ENCODE measurements at regions not wholly inside any gene's neighbourhood (a gene's known extent, or its start where the extent isn't known, plus 50 kb on each side); places are given as distances from the start of the nearest gene placed in this dataset.

- H4K20me1 ChIP-seq (ENCODE audit: insufficient read depth, low read depth, low read length), result no peaks in the 10 kb centered on the region
- no peaks in the 10 kb centered on the region for H3K36me3 ChIP-seq (ENCODE audit: insufficient read depth, low read length)
- no peak overlapping the region for H2AFZ ChIP-seq (ENCODE audit: low read length)
- no peaks in the 10 kb centered on the region for H3K79me2 ChIP-seq (ENCODE audit: low read length)
- DNase-seq, result no peak
- H3K27me3 ChIP-seq (ENCODE audit: low read length), result no peaks in the 10 kb centered on the region
- no peaks in the 10 kb centered on the region for H3K9me2 ChIP-seq (replicated peaks; ENCODE audit: insufficient read depth, low read length)
- no peak overlapping the region for H3K4me3 ChIP-seq (ENCODE audit: low read length)
- no peak overlapping the region for H3K9ac ChIP-seq (ENCODE audit: low read length)
- H3K9me3 ChIP-seq (ENCODE audit: low read length), result no peaks in the 10 kb centered on the region
- no peaks in the 10 kb centered on the region for H3K4me1 ChIP-seq (ENCODE audit: low read length)
- no peak overlapping the region for H3K27ac ChIP-seq (ENCODE audit: low read length)
- no peak overlapping the region for H3K4me2 ChIP-seq (ENCODE audit: low read depth, low read length, poor library complexity, severe bottlenecking)
Observed at GRCh38 chr4:178280362-178280761, 838.1 kb upstream of the AGA start.

- H3K27me3 ChIP-seq (ENCODE audit: low read length), result no peaks in the 10 kb centered on the region
- no peak overlapping the region for H3K4me3 ChIP-seq (ENCODE audit: low read length)
- H3K79me2 ChIP-seq (ENCODE audit: low read length), result no peaks in the 10 kb centered on the region
- H3K27ac ChIP-seq (ENCODE audit: low read length), result no peak overlapping the region
- no peaks in the 10 kb centered on the region for H3K4me1 ChIP-seq (ENCODE audit: low read length)
- no peak overlapping the region for H3K9ac ChIP-seq (ENCODE audit: low read length)
- no peaks in the 10 kb centered on the region for H3K9me3 ChIP-seq (ENCODE audit: low read length)
- H3K4me2 ChIP-seq (ENCODE audit: low read depth, low read length, poor library complexity, severe bottlenecking), result no peak overlapping the region
- DNase-seq, result no peak
- no peak overlapping the region for H2AFZ ChIP-seq (ENCODE audit: low read length)
- H3K9me2 ChIP-seq (replicated peaks; ENCODE audit: insufficient read depth, low read length), result no peaks in the 10 kb centered on the region
- H4K20me1 ChIP-seq (ENCODE audit: insufficient read depth, low read depth, low read length), result no peaks in the 10 kb centered on the region
- no peaks in the 10 kb centered on the region for H3K36me3 ChIP-seq (ENCODE audit: insufficient read depth, low read length)
Observed at GRCh38 chr4:178288462-178288861, 846.2 kb upstream of the AGA start.

GRCh38 chr4:178293601-178294000 is 851.4 kb upstream of the AGA start:
- no peaks in the 10 kb centered on the region for H4K20me1 ChIP-seq (ENCODE audit: insufficient read depth, low read depth, low read length)
- no peaks in the 10 kb centered on the region for H3K79me2 ChIP-seq (ENCODE audit: low read length)
- no peak for DNase-seq
- no peak overlapping the region for H3K4me3 ChIP-seq (ENCODE audit: low read length)
- H3K4me1 ChIP-seq (ENCODE audit: low read length), result no peaks in the 10 kb centered on the region
- no peaks in the 10 kb centered on the region for H3K36me3 ChIP-seq (ENCODE audit: insufficient read depth, low read length)
- H2AFZ ChIP-seq (ENCODE audit: low read length), result no peak overlapping the region
- no peak overlapping the region for H3K27ac ChIP-seq (ENCODE audit: low read length)
- H3K9me3 ChIP-seq (ENCODE audit: low read length), result no peaks in the 10 kb centered on the region
- H3K9me2 ChIP-seq (replicated peaks; ENCODE audit: insufficient read depth, low read length), result no peaks in the 10 kb centered on the region
- H3K4me2 ChIP-seq (ENCODE audit: low read depth, low read length, poor library complexity, severe bottlenecking), result no peak overlapping the region
- H3K9ac ChIP-seq (ENCODE audit: low read length), result no peak overlapping the region
- H3K27me3 ChIP-seq (ENCODE audit: low read length), result no peaks in the 10 kb centered on the region

- no peak overlapping the region for H2AFZ ChIP-seq (ENCODE audit: low read length)
- H3K27me3 ChIP-seq (ENCODE audit: low read length), result no peaks in the 10 kb centered on the region
- DNase-seq, result no peak
- H3K4me3 ChIP-seq (ENCODE audit: low read length), result no peak overlapping the region
- no peak overlapping the region for H3K4me2 ChIP-seq (ENCODE audit: low read depth, low read length, poor library complexity, severe bottlenecking)
- H3K36me3 ChIP-seq (ENCODE audit: insufficient read depth, low read length), result no peaks in the 10 kb centered on the region
- no peak overlapping the region for H3K27ac ChIP-seq (ENCODE audit: low read length)
- H3K4me1 ChIP-seq (ENCODE audit: low read length), result no peaks in the 10 kb centered on the region
- H3K9ac ChIP-seq (ENCODE audit: low read length), result no peak overlapping the region
- no peaks in the 10 kb centered on the region for H3K9me2 ChIP-seq (replicated peaks; ENCODE audit: insufficient read depth, low read length)
- H3K9me3 ChIP-seq (ENCODE audit: low read length), result no peaks in the 10 kb centered on the region
- no peaks in the 10 kb centered on the region for H4K20me1 ChIP-seq (ENCODE audit: insufficient read depth, low read depth, low read length)
- no peaks in the 10 kb centered on the region for H3K79me2 ChIP-seq (ENCODE audit: low read length)
Observed at GRCh38 chr4:178296669-178297068, 854.4 kb upstream of the AGA start.

GRCh38 chr4:178306565-178306964 is 864.3 kb upstream of the AGA start:
- Histone ChIP-seq H4K20me1 (ENCODE audit: insufficient read depth, low read depth, low read length) (no peaks in the 10 kb centered on the region), H3K4me2 (ENCODE audit: low read depth, low read length, poor library complexity, severe bottlenecking) (no peak overlapping the region), H3K9ac (ENCODE audit: low read length) (no peak overlapping the region), H3K27ac (ENCODE audit: low read length) (no peak overlapping the region), H2AFZ (ENCODE audit: low read length) (no peak overlapping the region), H3K27me3 (ENCODE audit: low read length) (no peaks in the 10 kb centered on the region), H3K36me3 (ENCODE audit: insufficient read depth, low read length) (no peaks in the 10 kb centered on the region), H3K4me1 (ENCODE audit: low read length) (no peaks in the 10 kb centered on the region), H3K9me2 (replicated peaks; ENCODE audit: insufficient read depth, low read length) (no peaks in the 10 kb centered on the region), H3K9me3 (ENCODE audit: low read length) (no peaks in the 10 kb centered on the region), H3K79me2 (ENCODE audit: low read length) (no peaks in the 10 kb centered on the region), H3K4me3 (ENCODE audit: low read length) (no peak overlapping the region)
- no peak for DNase-seq

- no peaks in the 10 kb centered on the region for H3K36me3 ChIP-seq (ENCODE audit: insufficient read depth, low read length)
- DNase-seq, result no peak
- H4K20me1 ChIP-seq (ENCODE audit: insufficient read depth, low read depth, low read length), result no peaks in the 10 kb centered on the region
- H3K27ac ChIP-seq (ENCODE audit: low read length), result no peak overlapping the region
- no peak overlapping the region for H3K9ac ChIP-seq (ENCODE audit: low read length)
- H3K9me3 ChIP-seq (ENCODE audit: low read length), result no peaks in the 10 kb centered on the region
- no peak overlapping the region for H2AFZ ChIP-seq (ENCODE audit: low read length)
- no peaks in the 10 kb centered on the region for H3K4me1 ChIP-seq (ENCODE audit: low read length)
- H3K4me3 ChIP-seq (ENCODE audit: low read length), result no peak overlapping the region
- H3K79me2 ChIP-seq (ENCODE audit: low read length), result no peaks in the 10 kb centered on the region
- no peak overlapping the region for H3K4me2 ChIP-seq (ENCODE audit: low read depth, low read length, poor library complexity, severe bottlenecking)
- no peaks in the 10 kb centered on the region for H3K27me3 ChIP-seq (ENCODE audit: low read length)
- no peaks in the 10 kb centered on the region for H3K9me2 ChIP-seq (replicated peaks; ENCODE audit: insufficient read depth, low read length)
Observed at GRCh38 chr4:178309890-178310289, 867.7 kb upstream of the AGA start.

- Histone ChIP-seq H3K4me1 (ENCODE audit: low read length) (no peaks in the 10 kb centered on the region), H3K27ac (ENCODE audit: low read length) (no peak overlapping the region)
Observed at GRCh38 chr4:178311997-178312396, 869.8 kb upstream of the AGA start.

GRCh38 chr4:178314287-178314686 is 872.0 kb upstream of the AGA start:
- Histone ChIP-seq H3K36me3 (ENCODE audit: insufficient read depth, low read length) (no peaks in the 10 kb centered on the region), H2AFZ (ENCODE audit: low read length) (no peak overlapping the region), H3K9me3 (ENCODE audit: low read length) (no peaks in the 10 kb centered on the region), H4K20me1 (ENCODE audit: insufficient read depth, low read depth, low read length) (no peaks in the 10 kb centered on the region), H3K27ac (ENCODE audit: low read length) (no peak overlapping the region), H3K79me2 (ENCODE audit: low read length) (no peaks in the 10 kb centered on the region), H3K4me1 (ENCODE audit: low read length) (no peaks in the 10 kb centered on the region), H3K4me2 (ENCODE audit: low read depth, low read length, poor library complexity, severe bottlenecking) (no peak overlapping the region), H3K4me3 (ENCODE audit: low read length) (no peak overlapping the region), H3K9me2 (replicated peaks; ENCODE audit: insufficient read depth, low read length) (no peaks in the 10 kb centered on the region), H3K9ac (ENCODE audit: low read length) (no peak overlapping the region), H3K27me3 (ENCODE audit: low read length) (no peaks in the 10 kb centered on the region)
- no peak for DNase-seq

More at GRCh38 chr4:178311997-178312396, 869.8 kb upstream of the AGA start:
- no peak overlapping the region for H2AFZ ChIP-seq (ENCODE audit: low read length)
- H3K4me3 ChIP-seq (ENCODE audit: low read length), result no peak overlapping the region
- no peak overlapping the region for H3K4me2 ChIP-seq (ENCODE audit: low read depth, low read length, poor library complexity, severe bottlenecking)
- no peaks in the 10 kb centered on the region for H4K20me1 ChIP-seq (ENCODE audit: insufficient read depth, low read depth, low read length)
- no peak for DNase-seq
- no peak overlapping the region for H3K9ac ChIP-seq (ENCODE audit: low read length)
- H3K27me3 ChIP-seq (ENCODE audit: low read length), result no peaks in the 10 kb centered on the region
- H3K9me3 ChIP-seq (ENCODE audit: low read length), result no peaks in the 10 kb centered on the region
- H3K79me2 ChIP-seq (ENCODE audit: low read length), result no peaks in the 10 kb centered on the region
- no peaks in the 10 kb centered on the region for H3K9me2 ChIP-seq (replicated peaks; ENCODE audit: insufficient read depth, low read length)
- no peaks in the 10 kb centered on the region for H3K36me3 ChIP-seq (ENCODE audit: insufficient read depth, low read length)

- no peaks in the 10 kb centered on the region for H3K9me3 ChIP-seq (ENCODE audit: low read length)
- DNase-seq, result no peak
- H3K27ac ChIP-seq (ENCODE audit: low read length), result no peak overlapping the region
- no peaks in the 10 kb centered on the region for H3K79me2 ChIP-seq (ENCODE audit: low read length)
- H3K4me1 ChIP-seq (ENCODE audit: low read length), result no peaks in the 10 kb centered on the region
- no peaks in the 10 kb centered on the region for H3K9me2 ChIP-seq (replicated peaks; ENCODE audit: insufficient read depth, low read length)
- H3K27me3 ChIP-seq (ENCODE audit: low read length), result no peaks in the 10 kb centered on the region
- H3K36me3 ChIP-seq (ENCODE audit: insufficient read depth, low read length), result no peaks in the 10 kb centered on the region
- H3K4me2 ChIP-seq (ENCODE audit: low read depth, low read length, poor library complexity, severe bottlenecking), result no peak overlapping the region
- H4K20me1 ChIP-seq (ENCODE audit: insufficient read depth, low read depth, low read length), result no peaks in the 10 kb centered on the region
- H3K4me3 ChIP-seq (ENCODE audit: low read length), result no peak overlapping the region
- H2AFZ ChIP-seq (ENCODE audit: low read length), result no peak overlapping the region
- no peak overlapping the region for H3K9ac ChIP-seq (ENCODE audit: low read length)
Observed at GRCh38 chr4:178316211-178316610, 874.0 kb upstream of the AGA start.
